Neural progenitor cell (in vitro differentiated cells): ENCODE measurements at regions not wholly inside any gene's neighbourhood (a gene's known extent, or its start where the extent isn't known, plus 50 kb on each side); places are given as distances from the start of the nearest gene placed in this dataset.

Experiments
- EZH2 ChIP-seq: fragments of 200-600 bp; sonication (generic); IDR thresholded peaks from 2 replicates; pipeline ENCODE4 v1.6.1; 2017; ENCODE audit warnings: antibody characterized with exemption, mild to moderate bottlenecking, moderate library complexity
- TF ChIP-seq, protein P1 (sequence below): fragments of 200-600 bp; sonication (generic); IDR thresholded peaks from 2 replicates; pipeline ENCODE4 v1.5.1; 2017; ENCODE audit warnings: antibody characterized with exemption, mild to moderate bottlenecking

DNA sequence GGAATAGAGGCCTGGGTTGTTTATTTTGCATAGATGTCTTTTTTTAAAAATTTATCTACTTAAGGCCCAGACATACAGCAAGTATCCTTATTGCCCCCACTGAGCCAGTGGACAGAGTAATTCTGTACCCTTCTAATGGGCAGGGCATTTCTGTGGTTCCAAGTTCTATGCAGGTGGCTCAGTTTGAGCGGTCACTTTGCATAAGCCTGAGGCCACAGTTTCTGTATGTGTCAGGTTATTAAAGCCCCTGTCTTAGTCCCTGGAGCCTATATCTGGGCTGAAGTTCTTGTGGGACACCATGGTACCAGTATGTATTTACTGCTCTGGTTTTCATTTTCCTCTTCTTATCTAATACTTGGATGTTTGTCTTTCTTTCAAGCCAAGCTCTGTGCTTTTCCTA is 168.8 kb downstream of the MID1IP1 start:
- TF ChIP-seq, protein P1, sequence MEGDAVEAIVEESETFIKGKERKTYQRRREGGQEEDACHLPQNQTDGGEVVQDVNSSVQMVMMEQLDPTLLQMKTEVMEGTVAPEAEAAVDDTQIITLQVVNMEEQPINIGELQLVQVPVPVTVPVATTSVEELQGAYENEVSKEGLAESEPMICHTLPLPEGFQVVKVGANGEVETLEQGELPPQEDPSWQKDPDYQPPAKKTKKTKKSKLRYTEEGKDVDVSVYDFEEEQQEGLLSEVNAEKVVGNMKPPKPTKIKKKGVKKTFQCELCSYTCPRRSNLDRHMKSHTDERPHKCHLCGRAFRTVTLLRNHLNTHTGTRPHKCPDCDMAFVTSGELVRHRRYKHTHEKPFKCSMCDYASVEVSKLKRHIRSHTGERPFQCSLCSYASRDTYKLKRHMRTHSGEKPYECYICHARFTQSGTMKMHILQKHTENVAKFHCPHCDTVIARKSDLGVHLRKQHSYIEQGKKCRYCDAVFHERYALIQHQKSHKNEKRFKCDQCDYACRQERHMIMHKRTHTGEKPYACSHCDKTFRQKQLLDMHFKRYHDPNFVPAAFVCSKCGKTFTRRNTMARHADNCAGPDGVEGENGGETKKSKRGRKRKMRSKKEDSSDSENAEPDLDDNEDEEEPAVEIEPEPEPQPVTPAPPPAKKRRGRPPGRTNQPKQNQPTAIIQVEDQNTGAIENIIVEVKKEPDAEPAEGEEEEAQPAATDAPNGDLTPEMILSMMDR: no peak
- TF ChIP-seq EZH2: no peak
